Fibroblast of peridontal ligament (primary cell): ENCODE measurements at regions not wholly inside any gene's neighbourhood (a gene's known extent, or its start where the extent isn't known, plus 50 kb on each side); places are given as distances from the start of the nearest gene placed in this dataset.
A peak's percentile ranks its signal among the peaks of the same experiment; 100 is the strongest.
"Not testable (repeated sequence)": the region's sequence is repeated elsewhere in the genome, so short reads cannot be mapped to it uniquely, and the experiment has no call there.

Experiments used
- DNase-seq: peaks from one replicate; pipeline ENCODE4 v3.0.0-alpha.2; 2010; ENCODE audit errors: extremely low read depth

DNA sequence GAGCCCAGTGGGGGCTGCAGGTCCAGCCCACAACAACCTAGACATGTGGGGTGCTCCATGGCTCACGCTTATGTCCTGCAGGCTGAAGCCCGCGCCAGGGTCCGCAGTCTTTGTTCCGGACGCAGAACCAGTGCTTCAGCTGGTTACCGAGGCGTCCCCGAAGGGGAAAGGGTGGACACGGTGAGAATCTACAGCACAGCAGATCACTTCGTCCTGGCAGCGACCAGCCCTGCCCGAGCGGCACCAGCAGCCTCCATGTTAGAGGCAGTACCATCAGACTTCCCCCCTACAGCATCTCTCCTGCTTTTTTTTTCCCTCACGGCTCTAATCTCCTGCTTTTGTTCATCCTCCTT is 1736.4 kb downstream of the TP53TG3F start:
- no peak for DNase-seq

DNA sequence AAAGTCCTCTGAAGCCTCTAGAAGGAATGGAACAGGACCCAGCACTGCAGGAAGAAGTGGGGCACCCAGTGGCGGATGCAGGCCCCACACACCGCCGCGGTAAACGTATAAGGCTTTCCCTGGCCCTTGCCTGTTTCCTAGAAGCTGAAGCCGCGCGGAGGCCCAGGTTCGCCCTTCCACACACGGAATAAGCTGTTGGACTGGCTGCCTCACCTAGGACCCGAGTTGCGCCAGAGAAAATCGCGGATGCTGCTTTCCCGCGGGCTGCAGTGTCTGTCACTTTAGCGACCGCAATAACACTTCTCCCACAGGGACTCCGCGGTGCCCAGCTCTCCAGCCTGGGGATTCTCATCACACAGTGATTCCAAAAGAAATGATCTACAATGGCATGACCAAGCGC is 1736.9 kb downstream of the TP53TG3F start:
- no peak for DNase-seq

DNA sequence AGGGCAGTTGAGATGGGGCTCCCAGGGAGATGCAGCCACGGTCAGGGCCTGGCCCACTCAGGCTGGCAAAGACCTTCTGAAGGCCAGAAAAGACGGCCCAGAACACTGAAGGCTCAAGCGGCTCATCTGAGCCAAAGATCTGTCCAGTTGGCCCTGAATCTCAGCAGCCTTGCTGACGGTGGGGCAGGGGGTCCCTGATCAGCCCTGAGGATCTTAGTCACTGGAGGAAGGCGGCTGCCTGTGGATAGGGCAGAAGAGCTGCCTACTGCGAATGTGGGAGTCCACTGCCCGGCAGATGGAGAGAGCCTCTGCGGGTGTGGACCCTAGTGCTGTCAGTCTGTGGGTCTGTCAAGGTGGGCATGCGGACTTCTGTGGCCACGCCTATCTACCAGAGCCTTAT is 1738.2 kb downstream of the TP53TG3F start:
- no peak for DNase-seq

DNA sequence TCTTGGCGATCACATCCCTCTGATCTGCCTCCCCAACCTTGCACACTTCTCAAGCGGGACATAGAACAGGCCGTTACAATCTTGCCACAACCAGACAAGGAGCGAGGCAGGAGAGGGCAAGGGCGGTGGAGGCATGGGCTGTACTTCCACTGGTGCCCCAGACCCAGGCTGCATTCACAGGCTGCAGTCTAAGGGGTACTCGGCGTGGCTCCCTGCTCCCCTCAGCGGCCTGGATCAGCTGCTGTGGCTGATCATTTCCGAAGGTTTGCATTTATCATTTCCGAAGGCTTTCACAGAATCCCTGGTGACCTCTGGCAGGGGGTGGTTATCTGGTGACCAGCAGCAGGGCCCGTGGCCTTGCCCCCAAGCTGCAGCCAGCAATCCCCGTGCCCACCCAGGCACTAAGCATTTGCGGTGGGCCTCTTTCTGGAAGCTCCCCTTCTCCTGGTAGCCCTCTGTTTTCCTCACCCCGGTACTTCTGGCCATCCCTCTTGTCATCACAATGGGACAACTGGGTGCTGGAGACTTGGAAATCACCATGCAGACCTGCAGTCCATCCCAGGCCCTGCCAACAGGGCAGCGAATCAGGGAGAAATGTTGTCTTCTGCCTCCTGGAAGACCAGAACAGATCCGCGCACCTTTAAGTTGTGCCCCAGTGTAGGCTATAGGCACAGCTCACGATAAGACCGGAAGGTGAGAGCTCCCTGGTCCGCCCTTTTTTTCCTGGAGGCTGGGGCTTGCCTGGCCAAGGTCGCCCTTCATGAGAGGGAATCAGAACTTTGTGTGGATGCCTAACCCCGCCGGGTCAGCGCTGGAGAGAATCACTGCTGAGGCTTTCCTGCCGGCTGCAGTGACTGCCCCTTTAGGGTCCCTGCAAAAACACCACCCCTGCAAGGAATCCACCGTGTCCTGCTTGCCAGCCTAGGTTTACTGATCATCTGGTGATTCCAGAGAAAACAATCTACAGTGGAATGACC is 1739.1 kb downstream of the TP53TG3F start:
- DNase-seq: no peak

DNA sequence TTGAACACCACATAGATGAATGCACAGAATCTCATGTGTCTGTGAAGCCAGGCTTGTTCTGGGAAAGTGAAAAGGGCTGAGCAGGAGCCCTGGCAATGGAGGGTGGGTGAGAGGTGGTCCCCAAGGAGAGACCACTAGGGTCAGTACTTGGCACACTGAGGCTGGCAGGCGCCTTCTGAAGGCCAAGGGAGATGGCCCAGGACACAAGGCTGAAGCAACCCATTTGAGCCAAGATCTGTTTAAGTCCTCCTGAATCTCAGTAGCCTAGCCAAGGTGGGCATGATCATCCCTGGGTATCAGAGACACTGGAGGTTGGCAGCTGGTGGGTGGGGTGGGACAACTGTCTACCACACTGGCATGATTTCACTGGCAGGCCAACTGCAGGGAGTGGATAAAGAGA is 1741.2 kb downstream of the TP53TG3F start:
- no peak for DNase-seq

DNA sequence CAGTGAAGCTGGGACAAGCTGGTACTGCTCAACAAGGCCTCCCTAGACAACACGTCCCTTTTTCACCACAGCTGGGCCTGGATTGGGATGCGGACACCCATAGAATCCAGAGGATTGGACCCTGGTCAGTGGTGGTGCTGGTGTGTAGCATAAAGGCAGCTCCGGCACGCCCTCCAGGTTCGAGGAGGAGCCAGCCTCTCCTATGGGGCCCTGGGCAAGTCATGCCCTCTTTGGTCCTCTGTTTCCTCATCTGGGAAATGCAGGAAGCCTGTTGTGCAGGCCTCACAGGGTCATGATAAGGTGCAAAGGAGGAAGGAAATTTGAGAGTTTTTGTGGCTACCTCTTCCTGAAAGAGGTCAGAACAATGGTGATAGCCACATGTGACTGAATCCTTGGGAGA is 1741.7 kb downstream of the TP53TG3F start:
- DNase-seq: no peak

DNA sequence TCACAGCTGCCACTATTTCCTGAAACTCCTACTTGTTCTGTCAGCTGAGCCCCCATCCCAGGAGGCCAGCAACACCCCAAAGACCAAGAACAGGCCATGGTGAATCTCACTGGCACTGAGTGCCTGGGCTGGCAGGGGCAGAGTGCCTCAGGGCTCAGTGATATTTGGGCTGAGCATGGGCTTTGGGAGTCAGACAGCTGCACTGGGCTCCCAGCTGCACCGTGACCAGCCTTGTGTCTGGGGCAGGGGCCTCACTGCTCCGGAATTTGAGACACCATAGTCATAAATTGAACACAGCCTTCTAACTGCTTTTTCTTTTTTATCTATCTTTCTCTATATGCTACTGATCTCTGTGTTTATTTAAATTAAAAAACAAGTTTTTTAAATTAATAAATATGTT is 1744.2 kb downstream of the TP53TG3F start:
- no peak for DNase-seq

DNA sequence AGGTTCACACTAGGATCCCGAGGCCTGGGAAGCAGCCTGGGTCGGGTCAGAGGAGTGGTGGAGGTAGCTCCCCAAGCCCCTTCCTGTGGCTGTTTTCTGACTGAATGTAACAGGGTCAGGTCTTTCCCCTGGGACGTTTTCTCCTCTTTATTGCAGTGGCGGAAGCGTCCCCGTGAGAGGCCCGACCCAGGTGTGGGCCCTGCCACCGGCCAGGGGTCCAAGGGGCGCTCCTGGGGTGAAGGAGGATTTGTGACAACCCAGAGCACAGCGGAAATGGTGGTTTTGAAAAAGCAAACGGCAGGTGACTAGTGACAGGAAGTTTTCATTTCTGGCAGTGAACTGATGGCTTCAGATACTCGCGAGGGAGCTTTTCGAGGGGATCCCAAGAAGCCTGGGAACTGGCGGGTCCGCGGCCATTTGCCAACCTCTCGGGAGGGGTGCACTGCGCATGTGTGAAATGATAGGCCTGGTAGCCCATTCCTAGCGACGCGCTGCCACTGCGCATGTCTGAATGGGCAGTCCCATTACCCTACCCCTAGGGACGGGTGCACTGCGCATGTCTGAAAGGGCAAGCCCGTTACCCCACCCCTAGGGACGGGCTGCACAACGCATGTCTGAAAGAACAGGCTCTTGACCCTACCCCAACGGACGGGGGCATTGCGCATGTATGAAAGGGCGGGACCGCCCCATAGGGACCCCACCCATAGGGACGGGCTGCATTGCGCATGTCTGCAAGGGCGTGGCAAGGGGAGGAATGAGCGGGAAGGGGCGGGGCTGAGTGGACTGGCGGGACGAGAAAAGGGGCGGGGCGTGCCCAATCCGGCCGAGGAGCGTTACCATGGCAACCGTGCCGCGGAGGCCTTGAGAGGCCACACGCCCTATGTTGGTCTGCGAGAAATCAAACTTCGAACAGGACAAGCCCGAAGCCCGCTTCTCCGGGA is 1747.9 kb downstream of the TP53TG3F start:
- no peak for DNase-seq

DNA sequence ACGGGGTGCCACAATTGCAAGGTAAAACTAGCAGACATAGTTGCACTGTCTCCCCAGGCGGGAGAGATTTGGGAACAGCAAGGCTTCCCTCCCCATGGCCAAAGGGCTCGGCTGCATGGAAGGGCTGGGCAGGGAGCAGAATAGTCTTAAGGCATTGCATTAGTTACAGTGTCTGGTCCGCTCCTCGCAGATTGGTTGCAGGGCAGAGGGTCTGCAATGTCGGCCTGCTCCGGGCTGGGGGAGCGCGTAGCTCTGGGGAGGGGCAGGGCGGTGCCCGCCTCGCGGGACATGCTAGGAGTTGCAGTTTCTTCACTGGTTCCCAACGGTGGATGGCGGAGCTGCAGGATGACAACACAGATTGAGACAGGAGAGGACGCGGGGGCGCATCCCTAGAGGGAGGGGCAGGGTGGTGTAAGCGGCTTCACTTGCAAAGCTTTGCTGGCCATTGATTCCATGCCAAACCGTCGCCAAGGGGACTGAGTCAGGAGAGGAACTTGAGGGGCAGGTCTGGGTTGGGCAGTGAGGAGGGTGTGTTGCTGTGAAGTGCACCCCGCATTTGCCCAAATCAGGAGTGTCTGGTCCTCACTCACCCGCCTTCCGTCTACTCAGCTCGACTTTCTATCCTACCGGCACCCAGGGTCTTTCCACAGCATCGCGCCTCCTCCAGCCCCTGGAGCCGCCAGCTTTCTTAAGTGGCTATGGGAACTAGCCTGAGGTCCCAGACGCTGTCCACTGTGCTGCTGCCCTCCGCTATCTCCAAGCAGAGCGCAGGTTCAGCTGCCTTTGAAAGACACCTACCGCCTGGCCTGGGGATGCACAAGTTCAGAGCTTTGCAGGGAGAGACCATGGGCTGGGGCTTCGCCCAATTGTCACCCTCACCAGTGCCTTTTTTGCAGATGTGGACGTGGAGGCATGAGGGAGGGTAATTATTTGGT is 1748.9 kb downstream of the TP53TG3F start:
- DNase-seq: no peak

DNA sequence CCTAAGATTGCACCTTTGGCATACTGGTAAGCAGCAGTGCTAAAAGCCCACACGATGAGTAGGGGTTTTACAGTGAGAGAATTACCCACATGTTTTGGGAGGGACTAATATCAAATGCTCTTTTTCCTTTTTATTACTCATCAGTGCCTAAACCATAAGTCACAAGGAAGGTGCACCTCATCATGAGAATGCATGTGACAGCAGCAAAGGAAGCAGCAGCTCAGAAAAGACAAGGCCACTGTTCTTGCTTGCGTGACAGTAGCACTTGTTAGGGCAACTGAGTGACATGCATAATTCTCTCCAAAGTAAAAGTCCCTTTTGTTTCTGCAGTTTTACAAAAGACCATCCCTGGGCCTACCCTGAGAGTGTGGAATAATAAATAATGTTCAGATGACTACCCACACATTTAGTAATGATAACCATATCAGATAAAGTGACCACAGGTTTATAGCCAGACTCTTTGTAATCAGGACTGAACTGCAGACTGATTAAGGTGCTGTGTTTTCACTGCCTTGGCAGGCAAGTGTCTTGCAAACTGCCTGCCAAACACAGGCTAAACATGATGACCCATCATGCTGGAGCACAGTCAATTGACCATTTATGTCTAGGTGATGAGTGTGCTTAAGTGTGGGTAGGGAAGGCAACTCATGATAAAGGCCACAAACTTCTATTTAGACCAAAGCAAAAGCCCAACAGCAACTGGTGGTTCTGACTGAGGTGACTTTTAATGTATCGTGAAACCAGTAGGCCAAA is 1751.4 kb downstream of the TP53TG3F start:
- no peak for DNase-seq

DNA sequence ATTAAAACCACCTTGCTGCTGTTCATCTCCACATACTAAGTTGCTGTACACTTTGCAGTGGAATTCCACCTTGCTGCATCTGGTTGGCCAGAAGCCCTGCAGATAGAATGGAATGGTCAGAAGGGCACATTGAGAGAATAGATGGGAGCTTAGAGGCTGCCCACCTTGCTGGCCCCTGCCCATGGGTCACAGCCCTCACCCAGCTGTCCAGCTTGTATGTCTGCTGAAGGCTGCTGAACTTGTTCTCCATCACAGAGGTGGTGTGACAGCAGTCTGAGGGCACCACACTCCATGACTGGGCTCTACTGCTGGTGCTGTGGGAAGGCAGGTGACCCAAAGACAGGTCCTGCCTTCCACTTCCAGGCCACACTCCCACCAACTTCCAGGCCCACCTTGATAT is 1755.4 kb downstream of the TP53TG3F start:
- DNase-seq: no peak

DNA sequence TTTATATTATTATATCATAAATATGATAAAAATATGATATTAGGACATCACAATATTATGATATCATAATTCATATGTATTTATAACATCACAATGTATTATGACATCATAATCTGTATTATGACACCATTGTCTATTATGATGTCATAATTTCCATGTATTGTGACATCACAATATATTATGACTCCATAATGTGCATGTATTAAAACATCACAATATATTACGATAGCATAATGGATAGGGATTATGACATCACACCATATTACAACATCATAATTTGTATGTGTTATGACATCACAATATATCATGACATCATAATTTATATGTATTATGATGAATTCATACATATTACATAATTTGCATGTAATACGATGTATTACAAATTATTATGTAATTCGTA is 1755.9 kb downstream of the TP53TG3F start:
- DNase-seq: no peak

DNA sequence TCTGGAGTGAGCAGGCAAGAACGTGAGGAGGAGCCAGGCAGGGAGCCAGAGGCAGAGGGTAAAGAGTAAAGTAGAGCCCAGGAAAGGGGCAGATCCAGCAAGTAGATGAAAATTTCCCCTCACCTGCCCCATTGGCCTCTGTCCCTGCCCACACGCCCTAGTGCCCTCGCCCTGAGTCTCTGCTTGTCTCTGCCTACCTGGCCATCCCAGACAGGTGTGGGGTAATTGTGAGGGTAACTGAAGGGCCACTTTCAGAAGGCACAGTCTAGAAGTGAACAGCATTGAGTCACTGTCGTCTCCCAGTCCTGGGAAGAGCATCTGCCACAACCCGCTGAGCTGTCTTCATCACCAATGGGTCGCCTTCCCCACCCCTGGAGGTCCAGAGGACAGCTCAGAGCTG is 1756.8 kb downstream of the TP53TG3F start:
- DNase-seq: not testable (repeated sequence)

DNA sequence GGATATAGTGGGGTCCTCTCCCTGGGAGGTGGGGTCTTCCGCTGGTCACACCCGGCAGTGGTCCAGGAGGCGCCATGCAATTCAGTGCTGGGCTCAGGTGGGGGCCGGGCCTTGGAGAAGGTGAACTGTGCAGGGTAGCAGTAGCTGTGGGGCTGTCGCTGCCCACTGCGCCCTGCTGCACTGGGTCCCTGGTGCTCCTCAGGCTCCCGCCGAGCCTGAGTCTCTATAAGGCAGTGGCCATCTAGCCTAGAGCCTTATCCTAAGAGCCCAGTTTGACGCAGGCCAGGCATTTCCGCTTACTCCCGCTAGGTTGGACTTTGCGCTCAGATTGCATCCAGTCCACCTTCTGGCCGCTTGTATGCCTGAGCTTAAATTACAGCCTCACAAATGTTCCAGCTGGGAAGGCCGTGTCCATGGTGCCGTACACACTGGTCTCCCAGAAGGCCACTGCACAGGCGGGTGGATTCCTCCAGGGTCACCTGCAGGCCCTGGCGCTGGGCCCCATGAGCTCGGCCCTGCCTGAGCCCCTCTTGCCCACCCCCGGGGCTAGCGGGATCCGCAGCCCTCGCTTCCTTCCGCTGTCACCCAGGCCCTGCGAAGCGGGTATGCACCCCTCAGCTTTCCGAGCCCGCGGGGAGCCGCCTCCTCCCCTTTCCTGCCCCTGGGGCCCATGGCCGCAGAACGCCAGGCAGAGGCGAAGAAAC is 1762.2 kb downstream of the TP53TG3F start:
- DNase-seq: no peak

DNA sequence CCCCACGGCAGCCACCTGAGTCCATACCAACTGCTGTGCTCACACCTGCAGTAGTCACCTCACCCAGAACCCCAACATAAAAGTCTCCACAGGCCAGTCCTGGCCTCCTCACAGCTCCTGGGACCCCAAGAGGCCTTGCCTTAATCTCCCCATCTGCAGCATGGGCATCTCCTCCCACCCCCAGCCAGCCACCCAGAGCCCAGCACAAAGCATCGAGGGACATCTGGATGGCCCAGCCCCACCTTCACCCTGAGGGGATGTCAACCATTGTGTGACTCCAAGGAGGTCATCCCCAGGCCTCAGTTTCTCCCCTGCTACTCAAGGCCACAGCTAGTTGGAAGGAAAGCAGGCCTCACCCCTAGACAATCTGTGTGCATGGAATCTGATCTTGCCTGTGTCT is 1775.3 kb downstream of the TP53TG3F start:
- no peak for DNase-seq

DNA sequence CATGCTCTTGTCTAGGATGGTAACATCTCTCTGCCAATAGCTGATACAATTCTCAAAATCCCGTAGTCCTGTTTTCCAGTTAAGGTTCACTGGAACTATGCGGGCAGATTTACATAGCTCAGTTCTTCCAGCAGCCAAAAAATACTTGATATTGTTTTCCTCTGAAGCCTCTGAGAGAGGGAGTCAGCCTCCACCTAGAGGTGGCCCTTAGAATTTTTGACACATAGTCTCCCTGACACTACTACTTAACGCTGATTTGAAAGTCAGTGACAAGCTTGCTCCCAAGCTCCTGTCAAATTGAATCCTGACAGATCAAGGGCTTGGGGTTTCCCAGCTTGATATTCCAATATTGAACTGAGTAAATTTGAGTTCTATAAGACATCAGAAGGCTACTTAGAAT is 1780.1 kb downstream of the TP53TG3F start:
- DNase-seq: no peak

DNA sequence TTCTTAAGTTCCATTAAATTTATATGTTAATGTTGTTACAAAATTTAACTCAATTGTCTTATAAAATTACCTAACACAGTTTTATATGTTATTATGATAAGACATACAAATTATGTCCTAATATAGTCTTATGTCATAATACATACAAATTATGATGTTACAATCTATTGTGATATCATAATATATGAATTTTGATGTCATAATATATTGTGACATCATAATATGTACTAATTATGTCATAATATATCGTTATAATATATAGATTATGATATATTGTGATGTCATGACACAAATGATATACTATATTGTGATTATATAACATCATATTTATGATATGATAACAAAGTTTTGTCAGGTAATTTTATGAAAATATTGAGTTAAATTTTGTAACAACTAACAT is 1789.6 kb downstream of the TP53TG3F start:
- no peak for DNase-seq

DNA sequence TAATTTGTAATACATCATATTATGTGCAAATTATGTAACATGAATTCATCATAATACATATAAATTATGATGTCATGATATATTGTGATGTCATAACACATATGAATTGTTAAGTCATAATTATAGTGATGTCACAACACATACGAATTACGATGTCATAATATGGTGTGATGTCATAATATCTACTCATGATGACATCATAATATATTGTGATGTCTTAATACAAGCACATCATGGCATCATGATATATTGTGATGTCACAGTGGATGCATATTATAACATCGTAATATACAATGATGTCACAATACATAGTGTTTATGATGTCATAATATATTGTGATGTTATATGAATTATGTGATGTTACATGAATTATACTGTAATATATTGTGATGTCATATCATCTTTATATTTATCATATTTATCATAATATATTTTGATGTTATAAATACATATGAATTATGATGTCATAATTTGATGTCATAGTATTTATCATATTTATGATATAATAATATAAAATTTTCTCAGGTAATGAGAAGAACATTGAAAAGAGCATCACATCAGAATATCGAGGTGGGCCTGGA is 1793.0 kb downstream of the TP53TG3F start:
- peak; percentile 3 for DNase-seq

DNA sequence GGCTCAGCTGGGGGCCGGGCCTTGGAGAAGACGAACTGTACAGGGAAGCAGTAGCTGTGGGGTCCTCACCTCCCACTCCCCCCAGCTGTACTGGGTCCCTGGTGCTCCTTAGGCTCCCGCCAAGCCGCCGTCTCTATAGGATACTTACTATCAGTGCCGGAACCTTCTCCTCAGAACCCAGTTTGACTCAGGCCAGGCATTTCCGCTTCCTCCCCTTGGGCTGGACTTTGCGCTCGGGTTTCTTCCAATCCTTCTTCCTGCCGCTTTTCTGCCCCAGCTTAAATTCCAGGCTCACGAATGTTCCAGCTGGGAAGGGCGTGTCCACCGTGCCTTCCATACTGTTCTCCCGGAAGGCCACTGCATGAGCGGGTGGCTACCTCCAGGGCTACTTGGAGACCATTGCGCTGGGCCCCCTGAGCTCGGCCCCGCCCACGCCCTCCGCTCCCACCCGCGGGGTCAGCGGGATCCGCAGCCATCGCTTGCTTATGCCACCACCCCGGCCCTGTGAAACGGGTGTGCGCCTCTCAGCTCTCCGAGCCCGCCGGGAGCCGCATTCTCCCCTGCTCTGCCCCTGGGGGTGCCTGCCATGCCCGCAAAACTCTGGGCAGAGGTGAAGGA is 1795.9 kb downstream of the TP53TG3F start:
- no peak for DNase-seq
